ENCODE measurements at regions not wholly inside any gene's neighbourhood (a gene's known extent, or its start where the extent isn't known, plus 50 kb on each side); places are given as distances from the start of the nearest gene placed in this dataset.

GRCh38 chr5:163357636-163358035 lies 79.8 kb upstream of the CCNG1 start:
- DNase-seq, result no peak
- intact Hi-C loops (cut with DNase I), result no loop called here
- no peaks in the 10 kb centered on the region for H3K27me3 ChIP-seq
- no peak overlapping the region for H3K27ac ChIP-seq
- 38 to 64% (median 44%) methylated on average over 2 of the region's 2 CpGs for WGBS, 4 donors
- no peaks in the 10 kb centered on the region for H3K36me3 ChIP-seq (replicated peaks in 1 of 2)
- no peak for TF ChIP-seq POLR2A (IDR thresholded peaks at IDR 0.05)
- no peak for TF ChIP-seq CTCF (IDR thresholded peaks at IDR 0.05)
- H3K9me3 ChIP-seq (replicated peaks in 1 of 3), result no peaks in the 10 kb centered on the region
- H3K4me3 ChIP-seq, result no peak overlapping the region
- H3K4me1 ChIP-seq (replicated peaks in 1 of 2), result no peaks in the 10 kb centered on the region

GRCh38 chr5:163360656-163361055 lies 76.7 kb upstream of the CCNG1 start:
- WGBS, 4 donors, result 41 to 55% (median 45%) methylated on average over 3 of the region's 3 CpGs
- no peaks in the 10 kb centered on the region for H3K9me3 ChIP-seq (replicated peaks in 1 of 3)
- DNase-seq, result no peak
- intact Hi-C loops (cut with DNase I), result no loop called here
- H3K4me3 ChIP-seq, result no peak overlapping the region
- H3K36me3 ChIP-seq (replicated peaks in 1 of 2), result no peaks in the 10 kb centered on the region
- no peak overlapping the region for H3K27ac ChIP-seq
- H3K27me3 ChIP-seq, result no peaks in the 10 kb centered on the region
- TF ChIP-seq CTCF (IDR thresholded peaks at IDR 0.05) (no peak), POLR2A (IDR thresholded peaks at IDR 0.05) (no peak)
- H3K4me1 ChIP-seq (replicated peaks in 1 of 2), result no peaks in the 10 kb centered on the region

DNA sequence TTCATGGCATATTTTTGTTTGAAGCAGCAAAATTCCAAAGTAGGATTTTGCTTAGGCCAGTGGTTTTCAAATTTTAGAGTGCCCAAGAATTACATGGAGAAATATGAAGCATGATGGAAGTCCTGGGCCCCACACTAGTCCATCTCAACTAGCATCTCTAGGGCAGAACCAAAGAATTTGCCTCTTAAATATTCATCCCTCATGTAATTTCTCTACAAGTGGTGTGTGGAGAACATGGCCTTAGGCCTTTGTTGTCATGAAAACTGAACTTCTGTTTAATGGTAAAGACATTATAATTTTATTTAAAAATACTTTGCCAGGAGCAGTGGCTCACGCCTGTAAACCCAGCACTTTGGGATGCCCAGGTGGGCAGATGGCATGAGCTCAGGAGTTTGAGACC lies 75.9 kb upstream of the CCNG1 start:
- no peaks in the 10 kb centered on the region for H3K9me3 ChIP-seq (replicated peaks in 1 of 3)

GRCh38 chr5:163362840-163363371 lies 74.5 kb upstream of the CCNG1 start:
- WGBS, 4 donors, result 26 to 41% (median 37%) methylated on average over 2 of the region's 2 CpGs
- Histone ChIP-seq H3K4me1 (replicated peaks in 1 of 2) (no peaks in the 10 kb centered on the region), H3K36me3 (replicated peaks in 1 of 2) (no peaks in the 10 kb centered on the region), H3K27ac (no peak overlapping the region), H3K4me3 (no peak overlapping the region), H3K27me3 (no peaks in the 10 kb centered on the region), H3K9me3 (replicated peaks in 1 of 3) (no peaks in the 10 kb centered on the region)
- no peak for TF ChIP-seq POLR2A (IDR thresholded peaks at IDR 0.05)
- no peak for TF ChIP-seq CTCF (IDR thresholded peaks at IDR 0.05)
- no peak for DNase-seq
- intact Hi-C loops (cut with DNase I), result no loop called here

More for the DNA sequence above, 75.9 kb upstream of the CCNG1 start:
- Histone ChIP-seq H3K27me3 (no peaks in the 10 kb centered on the region), H3K4me3 (no peak overlapping the region), H3K36me3 (replicated peaks in 1 of 2) (no peaks in the 10 kb centered on the region), H3K27ac (no peak overlapping the region), H3K4me1 (replicated peaks in 1 of 2) (no peaks in the 10 kb centered on the region)
- TF ChIP-seq CTCF (IDR thresholded peaks at IDR 0.05), result no peak
- TF ChIP-seq POLR2A (IDR thresholded peaks at IDR 0.05), result no peak
- DNase-seq, result no peak
- WGBS, 4 donors, result 66 to 87% (median 74%) methylated on average over 1 of the region's 1 CpG
- intact Hi-C loops (cut with DNase I), result no loop called here

All from adrenal gland (tissue), 9 donors.